DMS153 (cell line): ENCODE measurements at regions not wholly inside any gene's neighbourhood (a gene's known extent, or its start where the extent isn't known, plus 50 kb on each side); places are given as distances from the start of the nearest gene placed in this dataset.

Experiments used
- DNase-seq: peaks from one replicate; lab custom pipeline; 2025; lab: John Stamatoyannopoulos, UW

GRCh38 chr15:81987628-81988027 lies 58.2 kb downstream of the MEX3B start:
- DNase-seq = no peak

- no peak for DNase-seq
These were observed 62.3 kb downstream of the MEX3B start for GRCh38 chr15:81983497-81983896.

GRCh38 chr15:81982808-81983207 lies 63.0 kb downstream of the MEX3B start:
- DNase-seq = no peak

DNA sequence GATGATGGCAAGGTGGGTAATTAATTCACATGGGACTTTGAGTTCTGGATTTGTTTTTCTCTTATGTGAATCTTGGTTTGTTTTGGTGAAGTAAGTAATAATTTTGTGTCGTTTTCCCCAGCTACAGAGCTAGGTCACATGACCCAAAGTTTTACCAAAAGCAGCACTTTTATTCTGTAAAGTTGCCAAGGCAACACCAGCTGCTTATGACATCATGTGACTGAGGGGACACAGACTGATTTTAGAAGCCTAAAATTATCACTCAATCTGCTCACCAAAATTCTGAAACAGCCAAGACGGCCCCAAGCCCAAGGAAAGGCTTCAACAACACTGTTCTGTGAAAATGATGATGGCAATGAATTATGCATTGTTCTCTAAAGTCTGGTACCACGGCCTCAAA lies 63.9 kb downstream of the MEX3B start:
- no peak for DNase-seq

DNA sequence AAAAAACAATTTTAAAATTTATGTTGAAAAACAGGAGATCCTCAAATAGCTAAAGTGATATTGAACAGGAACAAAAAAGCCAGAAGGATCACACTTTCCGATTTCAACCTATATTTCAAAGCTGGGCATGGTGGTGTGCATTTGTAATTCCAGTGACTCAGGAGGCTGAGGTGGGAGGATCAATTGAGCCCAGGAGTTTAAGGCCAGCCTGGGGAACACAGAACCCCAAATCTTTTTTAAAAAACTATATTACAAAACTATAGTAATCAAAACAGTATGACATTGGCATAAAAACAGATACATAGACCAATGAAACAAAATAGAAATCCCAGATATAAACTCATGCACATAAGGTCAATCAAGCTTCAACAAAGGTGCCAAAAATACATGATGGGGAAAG lies 68.4 kb downstream of the MEX3B start:
- DNase-seq = no peak

- DNase-seq = no peak
These were observed 77.1 kb downstream of the MEX3B start for GRCh38 chr15:81968691-81969090.

DNA sequence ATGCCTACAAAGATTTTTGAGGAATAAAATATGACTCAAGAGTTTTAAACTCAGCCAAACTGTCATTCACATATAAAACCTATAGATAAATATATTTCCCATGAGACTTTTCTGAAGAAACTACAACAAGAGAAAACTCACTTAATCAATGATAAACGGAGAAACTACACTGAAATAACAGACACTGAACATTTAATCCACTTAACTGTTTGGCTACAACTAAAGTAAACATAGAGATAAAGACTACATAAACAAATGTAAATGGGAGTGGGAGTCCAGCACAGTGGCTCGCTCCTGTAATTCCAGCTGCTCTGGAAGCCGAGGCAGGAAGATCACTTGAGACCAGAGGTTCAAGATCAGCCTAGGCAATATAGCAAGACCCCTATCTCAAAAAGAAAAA lies 79.2 kb downstream of the MEX3B start:
- DNase-seq = no peak

DNA sequence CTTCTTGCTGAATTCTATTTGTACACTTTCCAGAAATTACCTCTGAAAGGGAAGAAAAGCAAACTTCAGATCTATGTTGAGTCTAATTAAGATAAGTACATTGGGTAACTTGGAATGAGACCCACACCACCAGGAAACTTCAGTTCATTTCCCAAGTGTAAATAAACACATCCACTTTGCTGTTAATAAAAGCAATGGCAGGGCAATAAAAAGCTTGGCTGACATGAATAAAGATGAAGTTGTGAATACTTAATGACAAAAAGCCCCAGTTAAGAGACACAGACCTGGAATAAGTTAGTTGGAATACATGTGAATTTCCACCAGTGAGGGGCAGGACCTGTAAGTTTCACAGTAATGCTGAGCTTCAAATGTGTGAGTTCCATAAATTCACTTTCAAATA lies 83.3 kb downstream of the MEX3B start:
- no peak for DNase-seq

DNA sequence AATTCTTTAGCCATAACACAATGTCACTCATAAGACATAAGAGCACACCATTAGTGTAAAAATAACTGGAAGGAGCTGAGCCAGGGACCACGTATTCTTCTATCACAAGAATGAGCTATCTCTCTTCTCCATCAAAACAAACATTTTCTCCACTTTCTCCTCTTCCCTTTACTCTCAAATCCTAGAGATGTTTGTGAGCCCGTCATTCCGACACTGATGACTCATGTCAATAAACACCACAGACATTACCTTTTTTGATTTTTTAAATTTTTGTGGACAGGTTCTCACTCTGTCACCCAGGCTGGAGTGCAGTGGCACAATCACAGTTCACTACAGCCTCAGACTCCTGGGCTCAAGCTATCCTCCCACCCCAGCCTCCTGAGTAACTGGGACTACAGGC lies 86.6 kb downstream of the MEX3B start:
- DNase-seq = no peak

GRCh38 chr15:81957698-81958097 lies 88.1 kb downstream of the MEX3B start:
- no peak for DNase-seq

DNA sequence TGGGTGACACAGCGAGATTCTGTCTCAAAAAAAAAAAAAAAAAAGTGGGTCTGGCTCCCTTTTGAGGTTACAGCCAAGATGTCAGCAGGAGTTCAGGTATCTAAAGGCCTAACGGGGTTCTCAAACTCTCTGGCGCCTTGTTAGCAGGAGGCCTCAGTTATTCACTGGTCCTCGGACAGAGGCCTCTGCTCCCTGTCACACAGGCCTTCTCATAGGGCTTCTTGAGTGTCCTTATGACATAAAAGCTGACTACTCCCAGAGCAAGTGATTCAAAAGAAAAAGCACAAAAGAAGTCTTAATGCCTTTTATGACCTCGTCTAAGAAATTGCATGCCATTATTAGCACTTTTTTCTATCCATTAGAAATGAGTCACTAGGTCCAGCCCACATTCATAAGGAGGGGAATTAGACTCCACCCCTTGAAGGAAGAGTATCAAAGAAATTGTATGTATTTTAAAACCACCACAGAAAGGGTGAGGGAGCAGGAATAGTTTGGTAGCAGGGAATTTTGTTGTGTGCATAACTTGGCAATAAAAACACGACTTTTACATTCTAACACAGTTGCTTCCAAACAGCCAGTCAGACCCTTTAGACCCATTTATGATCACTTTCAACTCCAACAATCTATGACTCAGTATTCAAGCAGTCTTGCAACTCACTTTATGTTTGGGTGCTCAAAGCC lies 90.3 kb downstream of the MEX3B start:
- no peak for DNase-seq

DNA sequence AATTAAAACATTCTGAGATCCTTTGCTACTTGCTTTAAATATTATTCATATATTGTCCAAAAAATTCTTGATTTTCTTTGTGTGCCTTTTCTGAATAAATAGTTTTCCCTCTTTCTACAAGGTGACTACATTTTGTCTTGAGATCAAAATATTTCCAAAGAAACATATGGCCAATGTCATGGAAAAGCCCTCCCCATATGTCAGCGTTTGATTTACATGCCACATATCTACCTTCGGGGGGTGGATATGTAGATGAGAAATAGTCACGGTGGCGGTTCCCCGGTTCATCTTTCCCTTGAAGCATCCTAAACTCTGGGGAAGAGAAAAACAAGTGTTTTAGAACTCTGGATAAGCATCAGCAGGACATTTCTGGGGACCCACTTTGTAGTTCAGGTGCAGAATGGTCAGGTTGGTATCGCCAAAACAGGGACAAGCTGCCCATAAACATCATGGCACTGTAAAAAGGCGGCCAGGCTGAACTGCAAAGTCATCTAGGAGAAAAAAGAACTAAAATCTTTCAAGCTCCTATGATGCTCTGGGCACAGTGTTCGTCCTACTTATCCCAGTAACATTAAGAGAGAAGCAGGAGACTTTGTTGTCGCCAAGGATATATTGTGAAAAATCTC lies 91.5 kb downstream of the MEX3B start:
- no peak for DNase-seq

GRCh38 chr15:81950841-81951414 lies 94.9 kb downstream of the MEX3B start:
- peak; percentile 83 for DNase-seq

- no peak for DNase-seq
These were observed 97.1 kb downstream of the MEX3B start for GRCh38 chr15:81948751-81949150.

DNA sequence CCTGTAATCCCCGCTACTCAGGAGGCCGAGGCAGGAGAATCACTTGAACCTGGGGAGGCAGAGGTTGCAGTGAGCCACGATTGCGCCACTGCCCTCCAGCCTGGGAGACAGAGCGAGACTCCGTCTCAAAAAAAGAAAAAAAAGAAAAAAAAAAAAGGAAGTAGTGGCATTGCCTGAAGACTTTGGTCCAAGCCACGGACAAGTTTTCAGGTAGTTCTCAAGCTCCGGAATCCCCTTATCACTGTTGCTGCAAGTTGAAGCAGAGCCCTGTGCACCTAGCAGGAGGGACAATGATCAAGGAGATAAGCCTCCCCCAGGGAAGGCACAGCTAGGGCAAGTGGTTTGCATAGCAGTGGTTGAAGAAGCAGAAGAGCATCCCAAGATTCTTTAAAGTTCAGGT lies 97.6 kb downstream of the MEX3B start:
- DNase-seq = no peak

GRCh38 chr15:81947548-81947947 lies 98.3 kb downstream of the MEX3B start:
- DNase-seq = no peak

GRCh38 chr15:81945014-81945615 lies 100.7 kb downstream of the MEX3B start:
- no peak for DNase-seq

GRCh38 chr15:81942655-81943195 lies 103.1 kb downstream of the MEX3B start:
- no peak for DNase-seq

GRCh38 chr15:81942157-81942556 lies 103.7 kb downstream of the MEX3B start:
- no peak for DNase-seq

DNA sequence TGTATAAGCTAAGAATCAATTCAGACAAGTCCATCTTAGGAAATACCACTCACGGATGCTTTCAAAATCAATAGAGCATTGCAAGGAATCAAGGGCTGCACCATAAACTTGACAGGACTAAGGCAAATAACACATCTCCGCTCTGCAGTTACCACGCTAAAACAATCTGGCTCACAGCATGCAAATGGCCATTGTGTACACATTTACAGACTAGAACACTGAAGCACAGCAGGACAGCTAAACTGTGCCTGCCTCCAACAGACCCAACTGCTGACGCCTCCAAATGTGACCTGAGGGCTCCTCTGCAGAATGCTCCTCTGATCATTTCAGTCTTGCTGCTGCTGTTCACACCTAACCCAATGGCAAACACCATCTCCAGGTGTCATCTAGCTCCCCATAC lies 104.3 kb downstream of the MEX3B start:
- no peak for DNase-seq

- no peak for DNase-seq
These were observed 105.1 kb downstream of the MEX3B start for GRCh38 chr15:81940467-81941451.
